ENCODE measurements at regions not wholly inside any gene's neighbourhood (a gene's known extent, or its start where the extent isn't known, plus 50 kb on each side); places are given as distances from the start of the nearest gene placed in this dataset.

DNA sequence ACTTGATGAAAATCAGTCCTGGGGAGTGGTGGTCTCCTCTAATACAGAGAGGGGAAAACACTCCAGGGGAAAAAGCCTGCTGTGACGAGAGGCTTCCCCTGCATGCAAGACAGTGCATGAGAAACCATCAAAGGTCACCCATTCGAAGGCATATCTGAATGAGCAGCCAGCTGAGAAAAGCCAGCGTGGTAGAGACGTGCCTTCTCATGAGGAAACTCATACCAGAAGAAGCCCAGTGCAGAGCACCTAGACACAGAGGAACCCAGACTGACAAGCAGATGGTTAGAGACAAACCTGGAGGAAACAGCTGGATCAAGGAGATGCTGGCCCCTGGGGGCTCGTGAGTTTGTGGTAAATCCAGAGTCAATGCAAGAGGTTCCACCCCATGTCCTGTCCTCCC is 534.8 kb downstream of the BRD1 start:
- Histone ChIP-seq H3K9me3 (ENCODE audit: control insufficient read depth in 2 of 2, low read length in 2 of 2) (no peaks in the 10 kb centered on the region), H3K36me3 (ENCODE audit: control insufficient read depth in 2 of 2, insufficient read depth in 2 of 2, low read length in 2 of 2) (no peaks in the 10 kb centered on the region), H3K4me1 (ENCODE audit: control insufficient read depth in 2 of 2, insufficient read depth in 2 of 2, low read length in 2 of 2) (no peaks in the 10 kb centered on the region), H3K27ac (ENCODE audit: low read depth in 2 of 2, low read length in 2 of 2) (no peak overlapping the region), H3K4me3 (ENCODE audit: low read length in 2 of 2) (no peak overlapping the region), H3K9ac (ENCODE audit: low read depth in 1 of 2, low read length in 2 of 2) (no peak overlapping the region), H3K27me3 (ENCODE audit: control insufficient read depth in 2 of 2, insufficient read depth in 2 of 2, low read length in 2 of 2) (no peaks in the 10 kb centered on the region)

- H3K27ac ChIP-seq (ENCODE audit: low read depth in 2 of 2, low read length in 2 of 2) = no peak overlapping the region
- no peaks in the 10 kb centered on the region for H3K4me1 ChIP-seq (ENCODE audit: control insufficient read depth in 2 of 2, insufficient read depth in 2 of 2, low read length in 2 of 2)
- no peaks in the 10 kb centered on the region for H3K36me3 ChIP-seq (ENCODE audit: control insufficient read depth in 2 of 2, insufficient read depth in 2 of 2, low read length in 2 of 2)
- H3K9me3 ChIP-seq (ENCODE audit: control insufficient read depth in 2 of 2, low read length in 2 of 2) = no peaks in the 10 kb centered on the region
- H3K9ac ChIP-seq (ENCODE audit: low read depth in 1 of 2, low read length in 2 of 2) = no peak overlapping the region
- H3K4me3 ChIP-seq (ENCODE audit: low read length in 2 of 2) = no peak overlapping the region
- H3K27me3 ChIP-seq (ENCODE audit: control insufficient read depth in 2 of 2, insufficient read depth in 2 of 2, low read length in 2 of 2) = no peaks in the 10 kb centered on the region
Measured at GRCh38 chr22:49291781-49292180, 535.9 kb downstream of the BRD1 start.

GRCh38 chr22:49291169-49291568 is 536.5 kb downstream of the BRD1 start:
- Histone ChIP-seq H3K9me3 (ENCODE audit: control insufficient read depth in 2 of 2, low read length in 2 of 2) (no peaks in the 10 kb centered on the region), H3K27me3 (ENCODE audit: control insufficient read depth in 2 of 2, insufficient read depth in 2 of 2, low read length in 2 of 2) (no peaks in the 10 kb centered on the region), H3K4me3 (ENCODE audit: low read length in 2 of 2) (no peak overlapping the region), H3K4me1 (ENCODE audit: control insufficient read depth in 2 of 2, insufficient read depth in 2 of 2, low read length in 2 of 2) (no peaks in the 10 kb centered on the region), H3K9ac (ENCODE audit: low read depth in 1 of 2, low read length in 2 of 2) (no peak overlapping the region), H3K27ac (ENCODE audit: low read depth in 2 of 2, low read length in 2 of 2) (no peak overlapping the region), H3K36me3 (ENCODE audit: control insufficient read depth in 2 of 2, insufficient read depth in 2 of 2, low read length in 2 of 2) (no peaks in the 10 kb centered on the region)

- H3K36me3 ChIP-seq (ENCODE audit: control insufficient read depth in 2 of 2, insufficient read depth in 2 of 2, low read length in 2 of 2) = no peaks in the 10 kb centered on the region
- H3K4me1 ChIP-seq (ENCODE audit: control insufficient read depth in 2 of 2, insufficient read depth in 2 of 2, low read length in 2 of 2) = no peaks in the 10 kb centered on the region
- no peaks in the 10 kb centered on the region for H3K27me3 ChIP-seq (ENCODE audit: control insufficient read depth in 2 of 2, insufficient read depth in 2 of 2, low read length in 2 of 2)
- H3K9ac ChIP-seq (ENCODE audit: low read depth in 1 of 2, low read length in 2 of 2) = no peak overlapping the region
- H3K4me3 ChIP-seq (ENCODE audit: low read length in 2 of 2) = no peak overlapping the region
- no peak overlapping the region for H3K27ac ChIP-seq (ENCODE audit: low read depth in 2 of 2, low read length in 2 of 2)
- no peaks in the 10 kb centered on the region for H3K9me3 ChIP-seq (ENCODE audit: control insufficient read depth in 2 of 2, low read length in 2 of 2)
Measured at GRCh38 chr22:49290711-49291110, 537.0 kb downstream of the BRD1 start.

DNA sequence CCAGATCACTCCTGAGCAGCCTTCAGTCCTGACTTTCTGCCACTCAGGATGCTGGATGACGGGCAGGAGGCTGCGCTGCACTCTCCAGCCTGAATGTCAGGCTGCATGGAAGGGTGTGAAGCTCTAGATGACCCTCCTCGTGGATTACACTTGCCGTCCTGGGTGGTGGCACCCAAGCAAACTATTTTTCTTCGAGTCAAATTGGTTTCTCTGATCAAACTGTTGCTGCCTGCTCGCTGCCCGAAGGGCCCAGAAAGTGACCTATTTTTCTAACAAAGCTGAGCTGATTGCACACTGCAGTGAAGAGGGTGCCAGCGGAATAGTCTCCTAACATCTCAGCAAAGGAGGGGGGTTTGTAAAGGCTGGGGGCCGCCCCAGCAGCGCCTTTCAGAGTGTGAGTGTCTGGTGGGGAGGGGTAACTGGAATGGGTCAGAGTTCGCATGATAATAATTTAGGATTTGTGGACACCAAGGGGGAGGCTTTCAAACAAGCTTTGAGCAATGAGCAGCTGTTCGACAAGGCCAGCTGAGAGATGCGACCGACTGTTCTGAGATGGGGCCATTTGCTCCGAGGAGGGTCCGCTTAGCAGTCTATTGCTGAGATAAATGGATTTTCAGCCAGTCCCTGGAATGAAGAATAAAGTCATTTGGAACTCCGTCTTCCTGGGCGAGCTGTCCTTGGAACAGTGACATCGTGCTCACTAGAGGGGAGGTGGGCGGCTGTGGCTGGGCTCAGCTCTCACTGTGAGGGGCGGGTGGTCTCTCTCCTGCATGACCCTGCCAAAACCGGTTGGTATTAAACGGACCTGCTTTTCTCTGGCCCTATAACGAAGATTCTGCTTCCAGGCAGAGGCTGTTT is 537.6 kb downstream of the BRD1 start:
- Histone ChIP-seq H3K9ac (ENCODE audit: low read depth in 1 of 2, low read length in 2 of 2) (no peak overlapping the region), H3K9me3 (ENCODE audit: control insufficient read depth in 2 of 2, low read length in 2 of 2) (no peaks in the 10 kb centered on the region), H3K4me3 (ENCODE audit: low read length in 2 of 2) (no peak overlapping the region), H3K27me3 (ENCODE audit: control insufficient read depth in 2 of 2, insufficient read depth in 2 of 2, low read length in 2 of 2) (no peaks in the 10 kb centered on the region), H3K4me1 (ENCODE audit: control insufficient read depth in 2 of 2, insufficient read depth in 2 of 2, low read length in 2 of 2) (no peaks in the 10 kb centered on the region), H3K36me3 (ENCODE audit: control insufficient read depth in 2 of 2, insufficient read depth in 2 of 2, low read length in 2 of 2) (no peaks in the 10 kb centered on the region), H3K27ac (ENCODE audit: low read depth in 2 of 2, low read length in 2 of 2) (no peak overlapping the region)

DNA sequence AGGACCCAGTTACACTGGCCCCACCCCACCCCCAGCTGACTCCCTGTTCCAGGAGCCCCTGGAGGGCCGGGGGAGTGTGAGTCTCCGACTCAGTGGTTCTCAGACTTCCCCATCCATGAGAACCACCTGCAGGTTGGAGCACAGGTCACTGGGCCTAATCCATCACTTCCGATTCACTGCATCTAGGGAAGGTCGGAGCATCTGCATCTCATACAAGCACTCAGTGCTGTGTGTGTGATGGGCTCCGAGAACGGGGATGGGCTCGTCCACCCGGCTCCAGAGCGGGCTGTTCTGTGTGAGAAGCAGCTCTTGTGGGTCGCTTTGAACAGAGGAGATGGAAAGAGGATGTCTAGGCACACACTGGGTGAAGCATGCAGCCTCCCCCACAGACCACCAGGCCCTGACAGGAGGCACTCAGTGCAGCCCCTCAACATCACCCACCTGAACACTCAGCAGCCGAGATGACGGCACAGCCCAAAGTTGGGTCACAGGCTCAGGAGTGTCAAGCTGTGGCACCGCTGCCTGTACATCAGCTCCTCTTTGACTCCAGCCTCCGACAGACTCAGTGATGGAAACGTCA is 541.4 kb downstream of the BRD1 start:
- no peak overlapping the region for H3K27ac ChIP-seq (ENCODE audit: low read depth in 2 of 2, low read length in 2 of 2)
- H3K36me3 ChIP-seq (ENCODE audit: control insufficient read depth in 2 of 2, insufficient read depth in 2 of 2, low read length in 2 of 2) = no peaks in the 10 kb centered on the region
- H3K9ac ChIP-seq (ENCODE audit: low read depth in 1 of 2, low read length in 2 of 2) = no peak overlapping the region
- H3K4me1 ChIP-seq (ENCODE audit: control insufficient read depth in 2 of 2, insufficient read depth in 2 of 2, low read length in 2 of 2) = no peaks in the 10 kb centered on the region
- H3K4me3 ChIP-seq (ENCODE audit: low read length in 2 of 2) = no peak overlapping the region
- no peaks in the 10 kb centered on the region for H3K27me3 ChIP-seq (ENCODE audit: control insufficient read depth in 2 of 2, insufficient read depth in 2 of 2, low read length in 2 of 2)
- no peaks in the 10 kb centered on the region for H3K9me3 ChIP-seq (ENCODE audit: control insufficient read depth in 2 of 2, low read length in 2 of 2)

DNA sequence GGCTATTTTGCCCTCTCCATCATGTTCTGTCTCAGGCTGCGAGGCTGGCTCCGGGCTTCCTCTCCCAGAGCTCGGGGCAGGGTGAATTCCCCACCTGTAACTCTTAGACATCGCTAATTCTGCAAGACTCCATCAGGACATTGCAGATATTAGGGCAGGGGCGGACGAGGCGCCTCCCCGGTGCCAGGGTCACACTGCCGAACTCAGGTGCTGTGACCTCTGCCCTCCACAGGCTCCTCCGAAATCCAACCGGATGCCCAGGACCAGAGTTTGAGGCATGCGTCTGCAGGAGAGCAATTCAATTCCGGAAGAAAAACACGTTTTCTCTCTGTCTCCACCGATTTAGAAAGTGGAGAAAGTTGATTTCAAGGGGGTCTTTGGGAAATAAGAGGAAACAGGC is 542.7 kb downstream of the BRD1 start:
- Histone ChIP-seq H3K9me3 (ENCODE audit: control insufficient read depth in 2 of 2, low read length in 2 of 2) (no peaks in the 10 kb centered on the region), H3K9ac (ENCODE audit: low read depth in 1 of 2, low read length in 2 of 2) (no peak overlapping the region)

GRCh38 chr22:49284056-49284784 is 543.5 kb downstream of the BRD1 start:
- no peaks in the 10 kb centered on the region for H3K4me1 ChIP-seq (ENCODE audit: control insufficient read depth in 2 of 2, insufficient read depth in 2 of 2, low read length in 2 of 2)
- no peak overlapping the region for H3K27ac ChIP-seq (ENCODE audit: low read depth in 2 of 2, low read length in 2 of 2)
- H3K9ac ChIP-seq (ENCODE audit: low read depth in 1 of 2, low read length in 2 of 2) = no peak overlapping the region
- H3K4me3 ChIP-seq (ENCODE audit: low read length in 2 of 2) = no peak overlapping the region
- H3K9me3 ChIP-seq (ENCODE audit: control insufficient read depth in 2 of 2, low read length in 2 of 2) = no peaks in the 10 kb centered on the region
- H3K27me3 ChIP-seq (ENCODE audit: control insufficient read depth in 2 of 2, insufficient read depth in 2 of 2, low read length in 2 of 2) = no peaks in the 10 kb centered on the region
- H3K36me3 ChIP-seq (ENCODE audit: control insufficient read depth in 2 of 2, insufficient read depth in 2 of 2, low read length in 2 of 2) = no peaks in the 10 kb centered on the region

More for the DNA sequence above, 542.7 kb downstream of the BRD1 start:
- Histone ChIP-seq H3K27ac (ENCODE audit: low read depth in 2 of 2, low read length in 2 of 2) (no peak overlapping the region), H3K27me3 (ENCODE audit: control insufficient read depth in 2 of 2, insufficient read depth in 2 of 2, low read length in 2 of 2) (no peaks in the 10 kb centered on the region), H3K4me1 (ENCODE audit: control insufficient read depth in 2 of 2, insufficient read depth in 2 of 2, low read length in 2 of 2) (no peaks in the 10 kb centered on the region), H3K36me3 (ENCODE audit: control insufficient read depth in 2 of 2, insufficient read depth in 2 of 2, low read length in 2 of 2) (no peaks in the 10 kb centered on the region), H3K4me3 (ENCODE audit: low read length in 2 of 2) (no peak overlapping the region)

- Histone ChIP-seq H3K9ac (ENCODE audit: low read depth in 1 of 2, low read length in 2 of 2) (no peak overlapping the region), H3K4me1 (ENCODE audit: control insufficient read depth in 2 of 2, insufficient read depth in 2 of 2, low read length in 2 of 2) (no peaks in the 10 kb centered on the region), H3K36me3 (ENCODE audit: control insufficient read depth in 2 of 2, insufficient read depth in 2 of 2, low read length in 2 of 2) (no peaks in the 10 kb centered on the region), H3K9me3 (ENCODE audit: control insufficient read depth in 2 of 2, low read length in 2 of 2) (no peaks in the 10 kb centered on the region), H3K4me3 (ENCODE audit: low read length in 2 of 2) (no peak overlapping the region), H3K27ac (ENCODE audit: low read depth in 2 of 2, low read length in 2 of 2) (no peak overlapping the region), H3K27me3 (ENCODE audit: control insufficient read depth in 2 of 2, insufficient read depth in 2 of 2, low read length in 2 of 2) (no peaks in the 10 kb centered on the region)
Measured at GRCh38 chr22:49282596-49282995, 545.1 kb downstream of the BRD1 start.
